HPDE6-E6E7 (cell line): ENCODE measurements at regions not wholly inside any gene's neighbourhood (a gene's known extent, or its start where the extent isn't known, plus 50 kb on each side); places are given as distances from the start of the nearest gene placed in this dataset.
"Not testable (repeated sequence)": the region's sequence is repeated elsewhere in the genome, so short reads cannot be mapped to it uniquely, and the experiment has no call there.

Experiments
- DNase-seq: peaks from one replicate; pipeline ENCODE4 v3.0.0; 2011; ENCODE audit warnings: missing footprints; ENCODE audit errors: extremely low spot score

- no peak for DNase-seq
Measured at GRCh38 chr14:105900398-105901160, 374.2 kb downstream of the TMEM121 start.

DNA sequence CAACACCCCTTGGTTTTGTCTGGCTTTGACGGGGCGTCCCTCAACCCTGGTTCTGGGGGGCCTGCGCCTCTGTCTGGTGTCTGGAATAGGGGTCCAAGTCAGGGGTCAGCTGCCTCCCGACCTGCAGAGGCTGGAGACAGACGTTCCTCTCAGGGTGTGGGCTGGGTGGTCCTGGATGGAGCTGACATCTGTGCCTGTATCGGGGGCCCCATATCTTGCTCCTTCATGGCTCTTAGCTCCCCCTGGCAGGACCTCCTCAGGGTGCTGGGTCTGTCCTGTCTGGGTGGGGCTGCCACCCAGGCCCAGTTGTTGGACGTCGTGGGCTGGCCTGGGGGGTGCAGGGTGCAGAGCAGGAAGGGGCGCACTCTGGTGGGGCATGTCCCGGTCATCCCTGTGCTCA lies 374.8 kb downstream of the TMEM121 start:
- no peak for DNase-seq

GRCh38 chr14:105902131-105902898 lies 375.9 kb downstream of the TMEM121 start:
- no peak for DNase-seq

DNA sequence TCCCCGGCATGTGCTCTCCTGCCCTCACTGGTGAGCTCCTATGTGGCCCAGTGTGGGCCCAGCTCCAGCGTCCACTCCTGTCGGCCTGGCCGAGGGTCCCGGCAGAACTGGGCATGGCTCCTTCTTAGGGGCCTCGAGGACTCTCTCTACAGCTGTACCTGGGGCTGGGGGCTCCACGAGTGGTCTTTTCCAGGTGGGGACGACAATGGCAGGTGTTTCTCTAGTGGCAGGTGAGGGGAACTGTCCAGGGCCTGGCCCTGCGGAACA lies 376.4 kb downstream of the TMEM121 start:
- not testable (repeated sequence) for DNase-seq

GRCh38 chr14:105903971-105904370 lies 377.6 kb downstream of the TMEM121 start:
- DNase-seq: no peak

GRCh38 chr14:105904379-105904778 lies 378.0 kb downstream of the TMEM121 start:
- DNase-seq: no peak

DNA sequence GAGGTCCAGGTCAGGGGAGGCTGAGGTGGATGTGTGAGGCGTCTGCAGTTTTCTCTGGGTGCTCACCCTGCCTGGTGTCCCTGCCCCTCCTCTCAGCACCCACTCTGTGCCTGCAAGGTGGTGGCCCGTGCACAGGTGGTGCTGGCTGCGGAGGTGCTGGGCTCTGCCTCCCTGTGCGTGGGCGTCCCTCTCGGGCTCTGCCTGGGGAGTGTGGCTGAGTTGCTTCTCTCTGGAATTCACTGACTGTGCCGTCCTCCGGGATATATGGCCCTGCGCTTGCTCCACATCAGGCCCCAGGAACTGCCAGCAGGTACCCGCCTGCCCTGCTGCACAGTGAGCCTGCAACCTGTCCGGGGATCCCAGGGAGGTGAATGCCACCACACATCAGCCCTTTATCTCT lies 379.1 kb downstream of the TMEM121 start:
- DNase-seq: no peak

GRCh38 chr14:105907276-105907675 lies 380.9 kb downstream of the TMEM121 start:
- no peak for DNase-seq

- no peak for DNase-seq
Measured at GRCh38 chr14:105908006-105908405, 381.6 kb downstream of the TMEM121 start.

DNA sequence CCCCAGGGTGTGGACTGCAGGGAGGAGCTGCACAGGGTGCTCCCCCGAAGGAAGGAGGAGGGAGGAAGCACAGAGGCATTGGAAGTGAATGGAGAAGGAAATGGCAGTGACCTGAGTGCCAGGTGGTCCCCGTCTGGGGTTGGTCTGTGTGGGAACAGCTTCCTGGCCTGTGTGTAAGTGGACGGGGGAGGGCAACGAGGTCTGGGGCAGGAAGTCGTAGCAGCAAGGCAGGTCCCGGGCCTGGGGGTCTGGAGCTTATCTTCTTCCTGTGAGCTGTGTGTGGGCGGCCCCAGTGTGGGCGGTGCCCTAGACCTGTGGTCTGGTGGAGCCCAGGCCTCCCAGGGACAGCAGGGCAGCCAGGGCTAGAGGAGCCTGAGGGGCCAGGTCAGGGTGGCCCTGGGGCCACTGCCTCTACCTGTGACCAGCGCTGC lies 382.1 kb downstream of the TMEM121 start:
- no peak for DNase-seq

GRCh38 chr14:105909046-105909827 lies 382.9 kb downstream of the TMEM121 start:
- DNase-seq: no peak

- not testable (repeated sequence) for DNase-seq
Measured at GRCh38 chr14:105909828-105910120, 383.4 kb downstream of the TMEM121 start.

- DNase-seq: no peak
Measured at GRCh38 chr14:105910426-105910825, 384.0 kb downstream of the TMEM121 start.

GRCh38 chr14:105911006-105911847 lies 384.8 kb downstream of the TMEM121 start:
- DNase-seq: no peak

- DNase-seq: not testable (repeated sequence)
Measured at GRCh38 chr14:105911848-105912292, 385.5 kb downstream of the TMEM121 start.

GRCh38 chr14:105912641-105913180 lies 386.3 kb downstream of the TMEM121 start:
- no peak for DNase-seq

DNA sequence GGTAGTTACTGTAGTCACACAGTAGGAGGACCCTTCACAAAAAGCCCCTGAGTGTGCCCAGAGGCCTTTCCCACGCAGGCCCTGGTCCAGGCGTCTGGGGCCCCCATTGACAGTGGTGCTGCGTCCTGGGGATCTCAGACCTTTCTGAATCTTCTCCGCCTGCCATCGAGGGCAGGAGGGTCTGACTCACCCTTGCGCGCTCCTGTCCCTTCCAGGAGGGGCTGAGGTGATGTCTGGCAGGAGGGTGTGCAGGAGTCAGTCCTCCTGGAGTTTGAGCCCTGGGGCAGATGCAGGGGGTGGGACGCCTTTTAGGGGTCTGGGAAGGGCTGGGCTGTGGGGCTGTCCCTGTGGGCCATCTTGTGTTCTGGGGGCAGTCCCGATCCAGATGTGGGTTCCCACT lies 386.8 kb downstream of the TMEM121 start:
- DNase-seq: no peak

DNA sequence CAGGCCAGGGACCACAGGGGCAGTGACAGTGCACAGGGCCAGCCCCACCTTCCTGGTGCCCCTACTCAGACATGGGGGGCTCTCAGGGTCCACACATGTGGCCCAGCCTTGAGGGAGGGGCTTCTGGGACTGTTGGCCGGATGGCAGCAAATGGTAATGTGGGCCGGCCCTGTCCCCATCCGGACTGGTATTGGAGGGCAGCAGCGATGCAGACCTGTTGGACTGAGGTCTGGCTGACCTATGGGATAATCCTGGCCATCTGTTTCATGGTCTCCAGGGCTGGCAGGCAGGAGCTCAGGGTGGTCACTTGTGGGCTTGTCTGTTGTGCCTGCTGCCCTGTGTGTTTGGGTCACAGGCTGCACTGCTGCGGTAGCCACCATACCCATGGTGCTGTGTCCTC lies 387.5 kb downstream of the TMEM121 start:
- no peak for DNase-seq

DNA sequence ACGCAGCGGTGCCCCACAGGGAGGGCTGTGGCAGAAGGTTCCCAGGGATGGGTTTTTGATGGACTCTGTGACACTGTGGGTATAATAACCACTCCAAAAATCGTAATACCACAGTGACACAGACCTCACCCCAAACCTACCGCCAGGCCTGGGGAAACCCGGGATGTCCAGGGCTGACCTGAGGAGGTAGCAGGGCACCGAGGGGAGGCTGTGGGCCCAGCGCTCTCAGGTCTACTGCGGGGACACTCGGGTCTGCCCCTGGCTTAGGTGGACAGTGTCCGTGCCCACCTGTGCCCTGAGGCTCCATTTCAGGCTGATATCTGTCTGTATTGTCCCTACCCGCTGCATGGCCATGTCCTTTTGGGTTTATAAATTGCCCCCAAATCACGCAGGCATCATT lies 387.9 kb downstream of the TMEM121 start:
- DNase-seq: not testable (repeated sequence)

GRCh38 chr14:105914738-105915385 lies 388.5 kb downstream of the TMEM121 start:
- no peak for DNase-seq

GRCh38 chr14:105915546-105915945 lies 389.2 kb downstream of the TMEM121 start:
- DNase-seq: not testable (repeated sequence)
